BE2C (cell line): ENCODE measurements at regions not wholly inside any gene's neighbourhood (a gene's known extent, or its start where the extent isn't known, plus 50 kb on each side); places are given as distances from the start of the nearest gene placed in this dataset.

ENCODE experiments used
- DNase-seq: peaks from one replicate; pipeline ENCODE4 v3.0.0-alpha.2; 2020
- H3K27me3 ChIP-seq: fragments of 250-450 bp; sonication (Bioruptor Pico); 2 replicates; pipeline ENCODE4 v1.5.1; 2020; ENCODE audit warnings: mild to moderate bottlenecking
- H3K36me3 ChIP-seq: fragments of 250-450 bp; sonication (Bioruptor Pico); 2 replicates; pipeline ENCODE4 v1.5.1; 2020; ENCODE audit warnings: mild to moderate bottlenecking
- H3K4me1 ChIP-seq: fragments of 250-450 bp; sonication (Bioruptor Pico); 2 replicates; pipeline ENCODE4 v1.5.1; 2020
- H3K4me3 ChIP-seq: 2 replicates; pipeline ENCODE4 v1.5.1; 2011; ENCODE audit warnings: low read depth, low read length
- H3K9me3 ChIP-seq: fragments of 250-450 bp; sonication (Bioruptor Pico); 2 replicates; pipeline ENCODE4 v1.5.1; 2020
- TF ChIP-seq, protein P1 (sequence below): IDR thresholded peaks from 2 replicates; pipeline ENCODE4 v1.5.1; 2012; ENCODE audit warnings: mild to moderate bottlenecking, low read depth, low read length

DNA sequence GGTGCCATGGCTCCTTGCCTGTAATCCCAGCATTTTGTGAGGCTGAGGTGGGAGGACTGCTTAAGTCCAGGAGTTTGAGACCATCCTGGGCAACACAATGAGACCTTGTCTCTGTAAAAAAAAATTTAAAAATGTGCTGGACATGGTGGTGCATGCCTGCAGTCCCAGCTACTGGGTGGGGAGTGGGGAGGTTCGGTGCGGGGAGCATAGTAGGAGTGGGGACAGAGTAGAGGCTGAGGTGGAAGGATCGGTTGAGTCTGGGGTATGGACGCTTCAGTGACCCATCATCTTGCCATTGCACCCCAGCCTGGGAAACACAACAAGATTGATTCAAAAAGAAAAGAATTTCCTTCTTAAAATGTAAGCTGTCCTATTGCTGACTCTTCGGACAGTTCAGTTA lies 1490.0 kb upstream of the GBE1 start:
- TF ChIP-seq, protein P1, sequence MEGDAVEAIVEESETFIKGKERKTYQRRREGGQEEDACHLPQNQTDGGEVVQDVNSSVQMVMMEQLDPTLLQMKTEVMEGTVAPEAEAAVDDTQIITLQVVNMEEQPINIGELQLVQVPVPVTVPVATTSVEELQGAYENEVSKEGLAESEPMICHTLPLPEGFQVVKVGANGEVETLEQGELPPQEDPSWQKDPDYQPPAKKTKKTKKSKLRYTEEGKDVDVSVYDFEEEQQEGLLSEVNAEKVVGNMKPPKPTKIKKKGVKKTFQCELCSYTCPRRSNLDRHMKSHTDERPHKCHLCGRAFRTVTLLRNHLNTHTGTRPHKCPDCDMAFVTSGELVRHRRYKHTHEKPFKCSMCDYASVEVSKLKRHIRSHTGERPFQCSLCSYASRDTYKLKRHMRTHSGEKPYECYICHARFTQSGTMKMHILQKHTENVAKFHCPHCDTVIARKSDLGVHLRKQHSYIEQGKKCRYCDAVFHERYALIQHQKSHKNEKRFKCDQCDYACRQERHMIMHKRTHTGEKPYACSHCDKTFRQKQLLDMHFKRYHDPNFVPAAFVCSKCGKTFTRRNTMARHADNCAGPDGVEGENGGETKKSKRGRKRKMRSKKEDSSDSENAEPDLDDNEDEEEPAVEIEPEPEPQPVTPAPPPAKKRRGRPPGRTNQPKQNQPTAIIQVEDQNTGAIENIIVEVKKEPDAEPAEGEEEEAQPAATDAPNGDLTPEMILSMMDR, result no peak
- Histone ChIP-seq H3K4me3 (no peak overlapping the region), H3K4me1 (no peaks in the 10 kb centered on the region), H3K9me3 (no peaks in the 10 kb centered on the region), H3K27me3 (no peaks in the 10 kb centered on the region), H3K36me3 (no peaks in the 10 kb centered on the region)
- DNase-seq, result no peak

DNA sequence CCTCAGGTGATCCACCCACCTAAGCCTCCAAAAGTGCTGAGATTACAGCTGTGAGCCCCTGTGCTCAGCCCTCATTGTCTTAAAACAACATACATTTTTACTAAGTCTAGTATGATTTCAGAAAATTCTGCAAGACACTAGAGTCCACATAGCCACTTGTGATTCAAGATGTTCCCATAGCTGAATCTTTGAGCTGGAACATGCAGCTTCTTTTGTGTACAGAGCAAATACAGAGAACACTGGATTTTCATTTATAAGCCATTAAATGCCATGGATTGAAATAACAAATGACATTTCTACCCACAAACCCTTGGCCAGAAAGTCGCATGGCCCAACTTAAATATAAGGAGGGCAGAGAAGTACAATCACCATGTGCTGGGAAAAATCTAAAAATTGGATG lies 1489.2 kb upstream of the GBE1 start:
- TF ChIP-seq, protein P1, result no peak
- Histone ChIP-seq H3K4me1 (no peaks in the 10 kb centered on the region), H3K27me3 (no peaks in the 10 kb centered on the region), H3K9me3 (no peaks in the 10 kb centered on the region), H3K4me3 (no peak overlapping the region), H3K36me3 (no peaks in the 10 kb centered on the region)
- DNase-seq, result no peak

DNA sequence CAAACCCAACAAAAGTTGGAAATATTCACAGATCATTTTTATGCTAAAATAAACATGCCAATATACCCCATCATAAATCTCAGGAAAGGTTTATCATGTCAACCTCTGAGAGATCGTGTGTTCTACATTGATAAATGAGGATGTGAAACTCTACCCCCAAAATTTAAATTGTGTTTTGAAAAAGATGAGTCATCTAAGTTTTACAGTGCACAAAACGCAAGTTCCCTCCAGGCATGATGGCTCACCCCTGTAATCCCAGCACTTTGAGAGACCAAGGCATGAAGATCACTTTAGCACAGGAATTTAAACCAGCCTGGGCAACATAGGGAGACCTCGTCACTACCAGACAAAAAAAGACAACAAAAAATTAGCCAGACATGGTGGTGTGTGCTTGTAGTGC lies 1487.0 kb upstream of the GBE1 start:
- Histone ChIP-seq H3K4me3 (no peak overlapping the region), H3K9me3 (no peaks in the 10 kb centered on the region), H3K36me3 (no peaks in the 10 kb centered on the region), H3K27me3 (no peaks in the 10 kb centered on the region), H3K4me1 (no peaks in the 10 kb centered on the region)
- TF ChIP-seq, protein P1, result no peak
- DNase-seq, result no peak

DNA sequence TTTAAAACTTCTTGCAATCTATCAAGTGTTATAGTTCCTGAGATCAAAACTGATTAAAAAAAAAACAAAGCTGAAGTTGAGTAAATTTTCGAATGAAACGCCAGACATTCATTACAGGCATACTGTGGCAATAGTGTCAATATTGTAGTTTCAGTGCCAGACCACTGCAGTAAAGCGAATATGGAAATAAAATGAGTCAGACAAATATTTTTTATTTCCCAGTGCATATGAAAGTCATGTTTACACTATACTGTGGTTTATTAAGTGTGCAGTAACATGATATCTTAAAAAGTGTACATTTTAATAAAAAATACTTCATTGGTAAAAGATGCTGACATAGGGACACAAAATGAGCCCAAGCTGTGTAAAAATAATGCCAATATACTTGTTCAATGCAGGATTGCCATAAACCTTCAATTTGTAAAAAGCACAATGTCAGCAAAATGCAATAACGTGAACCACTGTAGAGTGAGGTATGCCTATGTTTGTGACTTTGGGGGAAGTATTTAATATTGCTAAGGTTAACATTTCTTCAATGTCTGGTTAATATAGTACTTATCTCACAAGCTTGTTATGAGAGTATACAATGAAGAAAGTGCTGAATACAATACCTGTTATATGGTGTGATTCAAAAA lies 1473.9 kb upstream of the GBE1 start:
- no peak for DNase-seq
- TF ChIP-seq, protein P1, result no peak
- Histone ChIP-seq H3K4me3 (no peak overlapping the region), H3K27me3 (no peaks in the 10 kb centered on the region), H3K9me3 (no peaks in the 10 kb centered on the region), H3K4me1 (no peaks in the 10 kb centered on the region), H3K36me3 (no peaks in the 10 kb centered on the region)

DNA sequence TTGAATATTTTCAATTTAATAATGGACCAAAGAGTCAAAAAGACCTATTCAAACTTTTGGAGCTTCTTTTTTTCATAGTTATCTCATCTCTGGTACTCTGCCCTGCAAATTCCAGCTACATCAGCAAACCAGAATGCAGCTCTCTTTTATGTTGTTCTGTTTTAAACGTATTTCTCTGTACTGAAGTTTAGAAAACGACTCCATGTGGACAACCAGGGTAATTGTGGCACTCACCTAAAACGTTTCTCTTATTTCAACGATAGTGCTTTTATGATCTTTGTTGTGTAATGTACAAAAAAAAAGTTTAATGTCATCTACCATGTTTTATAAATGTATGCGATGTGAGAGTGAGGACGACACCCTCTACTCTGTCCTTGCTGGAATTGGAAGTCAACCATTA lies 1472.3 kb upstream of the GBE1 start:
- Histone ChIP-seq H3K36me3 (no peaks in the 10 kb centered on the region), H3K4me3 (no peak overlapping the region), H3K4me1 (no peaks in the 10 kb centered on the region), H3K27me3 (no peaks in the 10 kb centered on the region), H3K9me3 (no peaks in the 10 kb centered on the region)
- TF ChIP-seq, protein P1, result no peak
- no peak for DNase-seq

DNA sequence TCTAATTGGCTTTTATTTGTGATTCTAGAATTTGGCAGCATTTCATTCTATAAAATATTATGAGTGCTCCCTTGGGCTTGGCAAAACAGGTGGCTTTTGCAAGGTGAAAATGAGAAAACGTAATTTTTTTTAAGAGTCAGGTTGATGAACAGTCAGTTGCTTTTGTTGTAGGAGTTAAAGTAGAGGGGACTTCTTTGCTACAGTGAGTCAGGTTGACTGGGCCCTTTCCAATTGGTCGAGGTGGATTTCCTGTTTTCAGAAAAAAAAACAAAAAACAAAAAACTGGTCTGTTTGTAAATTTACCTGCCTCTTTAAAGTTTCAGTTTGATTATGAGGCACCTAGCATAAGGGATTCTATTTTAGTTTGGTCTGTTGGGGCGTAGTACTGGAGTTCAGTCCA lies 1469.4 kb upstream of the GBE1 start:
- no peak for DNase-seq
- Histone ChIP-seq H3K36me3 (no peaks in the 10 kb centered on the region), H3K9me3 (no peaks in the 10 kb centered on the region), H3K27me3 (no peaks in the 10 kb centered on the region), H3K4me1 (no peaks in the 10 kb centered on the region), H3K4me3 (no peak overlapping the region)
- TF ChIP-seq, protein P1, result no peak
